ENCODE measurements at regions not wholly inside any gene's neighbourhood (a gene's known extent, or its start where the extent isn't known, plus 50 kb on each side); places are given as distances from the start of the nearest gene placed in this dataset.

DNA sequence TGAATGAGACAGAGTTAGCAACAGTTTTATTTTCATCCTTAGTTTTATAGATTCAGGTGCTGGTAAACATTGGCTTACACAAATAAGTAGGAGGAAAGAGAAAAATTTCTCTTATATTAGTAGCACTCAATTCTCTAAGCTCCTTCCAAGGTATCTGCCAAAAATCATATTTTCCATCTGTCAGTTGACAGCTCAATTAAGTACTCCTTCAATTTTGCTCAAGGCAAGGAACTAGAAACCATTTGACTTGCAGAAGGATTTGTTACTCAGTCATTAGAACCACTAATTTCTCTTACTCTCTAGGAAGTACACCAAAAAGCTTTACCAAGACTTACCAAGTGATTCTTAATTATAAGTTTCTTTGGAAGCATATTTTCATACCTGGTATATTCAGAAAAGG, 101.4 kb upstream of the ATP8B1 start:
- Histone ChIP-seq H3K27me3 (no peaks in the 10 kb centered on the region), H3K4me3 (no peak overlapping the region), H3K4me1 (no peaks in the 10 kb centered on the region), H3K27ac (no peak overlapping the region), H3K9me3 (no peaks in the 10 kb centered on the region), H3K36me3 (no peaks in the 10 kb centered on the region)
- FAIRE-seq (no peak), ATAC-seq (no peak), DNase-seq (no peak)
- TF ChIP-seq, protein P1, sequence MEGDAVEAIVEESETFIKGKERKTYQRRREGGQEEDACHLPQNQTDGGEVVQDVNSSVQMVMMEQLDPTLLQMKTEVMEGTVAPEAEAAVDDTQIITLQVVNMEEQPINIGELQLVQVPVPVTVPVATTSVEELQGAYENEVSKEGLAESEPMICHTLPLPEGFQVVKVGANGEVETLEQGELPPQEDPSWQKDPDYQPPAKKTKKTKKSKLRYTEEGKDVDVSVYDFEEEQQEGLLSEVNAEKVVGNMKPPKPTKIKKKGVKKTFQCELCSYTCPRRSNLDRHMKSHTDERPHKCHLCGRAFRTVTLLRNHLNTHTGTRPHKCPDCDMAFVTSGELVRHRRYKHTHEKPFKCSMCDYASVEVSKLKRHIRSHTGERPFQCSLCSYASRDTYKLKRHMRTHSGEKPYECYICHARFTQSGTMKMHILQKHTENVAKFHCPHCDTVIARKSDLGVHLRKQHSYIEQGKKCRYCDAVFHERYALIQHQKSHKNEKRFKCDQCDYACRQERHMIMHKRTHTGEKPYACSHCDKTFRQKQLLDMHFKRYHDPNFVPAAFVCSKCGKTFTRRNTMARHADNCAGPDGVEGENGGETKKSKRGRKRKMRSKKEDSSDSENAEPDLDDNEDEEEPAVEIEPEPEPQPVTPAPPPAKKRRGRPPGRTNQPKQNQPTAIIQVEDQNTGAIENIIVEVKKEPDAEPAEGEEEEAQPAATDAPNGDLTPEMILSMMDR (IDR thresholded peaks at IDR 0.05), result no peak
- intact Hi-C loops (cut with DNase I), result no loop called here

DNA sequence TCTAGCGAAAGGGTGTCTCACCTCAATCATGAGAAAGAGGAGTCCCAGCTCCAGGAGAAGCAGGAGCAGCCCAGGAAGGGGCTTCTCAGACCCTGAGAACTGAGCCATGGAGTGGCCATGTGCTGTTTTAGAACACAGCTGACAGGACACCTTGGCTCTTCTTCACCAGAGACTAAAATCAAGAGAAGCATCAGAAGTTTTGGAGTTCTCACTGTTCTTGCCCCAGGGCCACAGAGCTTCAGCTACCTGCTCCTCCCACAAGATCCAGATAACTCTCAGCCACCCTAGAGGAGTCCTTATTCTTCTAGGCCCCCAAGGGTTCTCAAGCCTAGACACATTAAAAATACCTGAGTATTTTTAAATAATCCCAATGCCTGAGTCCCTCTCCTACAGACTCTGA, 99.6 kb upstream of the ATP8B1 start:
- FAIRE-seq (no peak), ATAC-seq (no peak), DNase-seq (no peak)
- WGBS, 2 donors, result 96 to 100% methylated on average over 1 of the region's 1 CpG
- Histone ChIP-seq H3K27me3 (no peaks in the 10 kb centered on the region), H3K9me3 (no peaks in the 10 kb centered on the region), H3K27ac (no peak overlapping the region), H3K4me3 (no peak overlapping the region), H3K4me1 (no peaks in the 10 kb centered on the region), H3K36me3 (no peaks in the 10 kb centered on the region)
- intact Hi-C loops (cut with DNase I), result no loop called here
- TF ChIP-seq, protein P1 (IDR thresholded peaks at IDR 0.05), result no peak

GRCh38 chr18:57901825-57902589, 98.9 kb upstream of the ATP8B1 start:
- intact Hi-C loops (cut with DNase I), result no loop called here
- Histone ChIP-seq H3K4me3 (no peak overlapping the region), H3K27ac (no peak overlapping the region), H3K4me1 (no peaks in the 10 kb centered on the region), H3K9me3 (no peaks in the 10 kb centered on the region), H3K36me3 (no peaks in the 10 kb centered on the region), H3K27me3 (no peaks in the 10 kb centered on the region)
- peak in 3 of 4 donors; percentile 67 to 87 (median 74) for ATAC-seq
- TF ChIP-seq, protein P1 (IDR thresholded peaks at IDR 0.05), result no peak
- DNase-seq, result peak in 1 of 6 donors; percentile 34
- FAIRE-seq, result no peak
- 68 to 69% methylated on average over 11 of the region's 11 CpGs for WGBS, 2 donors

DNA sequence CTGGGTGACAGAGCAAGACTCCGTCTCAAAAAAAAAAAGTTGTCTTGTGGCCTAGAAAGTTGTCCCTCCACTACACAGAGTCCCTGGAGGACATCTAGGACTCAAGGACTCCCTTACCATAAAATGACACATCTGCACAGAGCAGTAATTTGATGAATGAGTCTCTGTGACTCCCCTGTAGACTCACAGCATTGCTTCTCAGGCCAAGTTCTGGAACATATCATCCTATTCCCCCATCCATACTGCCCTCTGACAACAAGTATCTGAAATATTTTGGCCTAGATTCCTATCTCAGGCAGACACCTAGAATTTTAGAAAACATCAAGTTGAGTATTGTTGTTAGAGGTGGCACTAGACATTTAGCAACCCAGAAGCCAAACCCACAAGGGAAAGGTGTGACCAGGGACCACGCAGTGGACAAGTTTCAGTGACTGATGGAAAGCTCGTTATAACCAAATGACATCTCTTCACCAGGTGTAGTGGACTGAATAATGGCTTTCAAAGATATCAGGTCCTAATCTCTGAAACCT, 97.9 kb upstream of the ATP8B1 start:
- no peaks in the 10 kb centered on the region for H3K4me1 ChIP-seq
- H3K4me3 ChIP-seq, result no peak overlapping the region
- FAIRE-seq (no peak), ATAC-seq (no peak), DNase-seq (no peak)
- intact Hi-C loops (cut with DNase I), result no loop called here
- H3K27me3 ChIP-seq, result no peaks in the 10 kb centered on the region
- H3K9me3 ChIP-seq, result no peaks in the 10 kb centered on the region
- H3K27ac ChIP-seq, result no peak overlapping the region
- H3K36me3 ChIP-seq, result no peaks in the 10 kb centered on the region
- TF ChIP-seq, protein P1 (IDR thresholded peaks at IDR 0.05), result no peak
- 95 to 96% methylated on average over 3 of the region's 3 CpGs for WGBS, 2 donors

GRCh38 chr18:57898506-57899124, 95.5 kb upstream of the ATP8B1 start:
- no peaks in the 10 kb centered on the region for H3K9me3 ChIP-seq

More at GRCh38 chr18:57898506-57899124, 95.5 kb upstream of the ATP8B1 start:
- no peak for FAIRE-seq
- TF ChIP-seq, protein P1 (IDR thresholded peaks at IDR 0.05), result no peak
- no peaks in the 10 kb centered on the region for H3K27me3 ChIP-seq
- H3K36me3 ChIP-seq, result no peaks in the 10 kb centered on the region
- intact Hi-C loops (cut with DNase I), result no loop called here
- WGBS, 2 donors, result 45 to 79% methylated on average over 4 of the region's 4 CpGs
- no peak overlapping the region for H3K4me3 ChIP-seq
- no peak for ATAC-seq
- no peaks in the 10 kb centered on the region for H3K4me1 ChIP-seq
- no peak overlapping the region for H3K27ac ChIP-seq
- no peak for DNase-seq

Data from pancreas (tissue), 10 donors.